ENCODE measurements at regions not wholly inside any gene's neighbourhood (a gene's known extent, or its start where the extent isn't known, plus 50 kb on each side); places are given as distances from the start of the nearest gene placed in this dataset.

GRCh38 chr6:44539701-44540355 is 152.3 kb downstream of the CDC5L start:
- Histone ChIP-seq H3K27ac (no peak overlapping the region), H3K36me3 (no peaks in the 10 kb centered on the region), H3K4me3 (no peak overlapping the region), H3K4me1 (peaks cover 0 to 2% (median 0%) of the 10 kb centered on the region in 6 donors), H3K27me3 (replicated peaks in 1 of 7) (no peaks in the 10 kb centered on the region), H3K9me3 (no peaks in the 10 kb centered on the region)
- WGBS, 5 donors, result 76 to 94% (median 87%) methylated on average over 3 of the region's 3 CpGs
- no peak for DNase-seq
- intact Hi-C loops (cut with DNase I; ENCODE audit: low total_unique reads), result no loop called here
- TF ChIP-seq CTCF (IDR thresholded peaks at IDR 0.05 in 8 of 11, conservative IDR thresholded peaks at IDR 0.05 in 3 of 11), result no peak
- TF ChIP-seq POLR2A (IDR thresholded peaks at IDR 0.05), result no peak
- no peak for TF ChIP-seq POLR2AphosphoS5 (IDR thresholded peaks at IDR 0.05)

- Histone ChIP-seq H3K27ac (no peak overlapping the region), H3K4me3 (no peak overlapping the region), H3K4me1 (peaks cover 0 to 2% (median 0%) of the 10 kb centered on the region in 6 donors), H3K36me3 (no peaks in the 10 kb centered on the region), H3K9me3 (no peaks in the 10 kb centered on the region), H3K27me3 (replicated peaks in 1 of 7) (no peaks in the 10 kb centered on the region)
- WGBS, 5 donors, result 90 to 98% (median 95%) methylated on average over 4 of the region's 4 CpGs
- intact Hi-C loops (cut with DNase I; ENCODE audit: low total_unique reads), result no loop called here
- DNase-seq, result no peak
- no peak for TF ChIP-seq POLR2AphosphoS5 (IDR thresholded peaks at IDR 0.05)
- no peak for TF ChIP-seq CTCF (IDR thresholded peaks at IDR 0.05 in 8 of 11, conservative IDR thresholded peaks at IDR 0.05 in 3 of 11)
- TF ChIP-seq POLR2A (IDR thresholded peaks at IDR 0.05), result no peak
Observed at GRCh38 chr6:44540881-44541280, 153.4 kb downstream of the CDC5L start.

- H3K4me1 ChIP-seq, result peaks cover 0 to 2% (median 0%) of the 10 kb centered on the region in 6 donors
- no peaks in the 10 kb centered on the region for H3K27me3 ChIP-seq (replicated peaks in 1 of 7)
- no peak overlapping the region for H3K27ac ChIP-seq
- TF ChIP-seq POLR2A (IDR thresholded peaks at IDR 0.05) (no peak), CTCF (IDR thresholded peaks at IDR 0.05 in 8 of 11, conservative IDR thresholded peaks at IDR 0.05 in 3 of 11) (no peak), POLR2AphosphoS5 (IDR thresholded peaks at IDR 0.05) (no peak)
- WGBS, 5 donors, result 77 to 87% (median 83%) methylated on average over 20 to 21 of the region's 21 CpGs
- no peaks in the 10 kb centered on the region for H3K36me3 ChIP-seq
- no peak overlapping the region for H3K4me3 ChIP-seq
- H3K9me3 ChIP-seq, result no peaks in the 10 kb centered on the region
- no peak for DNase-seq
- intact Hi-C loops (cut with DNase I; ENCODE audit: low total_unique reads), result no loop called here
Observed at GRCh38 chr6:44542401-44543116, 155.1 kb downstream of the CDC5L start.

GRCh38 chr6:44543664-44544063 is 156.2 kb downstream of the CDC5L start:
- H3K27ac ChIP-seq, result no peak overlapping the region
- no peak overlapping the region for H3K4me3 ChIP-seq
- intact Hi-C loops (cut with DNase I; ENCODE audit: low total_unique reads), result no loop called here
- H3K4me1 ChIP-seq, result peaks cover 0 to 2% (median 0%) of the 10 kb centered on the region in 6 donors
- no peaks in the 10 kb centered on the region for H3K27me3 ChIP-seq (replicated peaks in 1 of 7)
- TF ChIP-seq POLR2AphosphoS5 (IDR thresholded peaks at IDR 0.05) (no peak), CTCF (IDR thresholded peaks at IDR 0.05 in 8 of 11, conservative IDR thresholded peaks at IDR 0.05 in 3 of 11) (no peak), POLR2A (IDR thresholded peaks at IDR 0.05) (no peak)
- H3K9me3 ChIP-seq, result no peaks in the 10 kb centered on the region
- no peaks in the 10 kb centered on the region for H3K36me3 ChIP-seq
- no peak for DNase-seq
- 83 to 94% (median 88%) methylated on average over 3 of the region's 3 CpGs for WGBS, 5 donors
